GM19395 (cell line): ENCODE measurements at regions not wholly inside any gene's neighbourhood (a gene's known extent, or its start where the extent isn't known, plus 50 kb on each side); places are given as distances from the start of the nearest gene placed in this dataset.

ENCODE experiments used
- ATAC-seq: cut with Tn5 transposase; IDR thresholded peaks from one replicate; pipeline ENCODE4 v1.9.1; 2021; ENCODE audit warnings: mild to moderate bottlenecking, moderate library complexity; ENCODE audit not compliant: unreplicated experiment

DNA sequence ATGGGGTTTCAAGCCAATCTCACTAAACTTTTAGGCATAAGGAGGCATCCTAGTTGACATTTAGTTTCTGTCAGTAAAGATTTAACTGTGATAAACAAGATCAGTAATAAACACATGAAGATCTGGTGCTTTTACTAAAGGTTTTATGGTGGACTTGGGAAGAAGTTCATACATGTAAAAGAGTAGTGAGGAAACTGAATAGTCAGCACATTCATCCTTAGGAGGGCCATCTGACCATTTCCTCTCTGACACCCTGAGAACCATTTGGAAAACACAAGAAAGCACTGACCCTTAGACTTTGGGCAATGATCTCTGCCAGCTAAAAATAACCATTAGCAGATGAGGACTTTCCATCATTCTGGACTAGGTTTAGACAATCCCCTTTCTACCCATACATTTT lies 1040.9 kb downstream of the AGBL1 start:
- no peak for ATAC-seq

GRCh38 chr15:87118846-87119245 lies 1039.2 kb downstream of the AGBL1 start:
- ATAC-seq: no peak

- ATAC-seq: no peak
These were observed 1038.8 kb downstream of the AGBL1 start for GRCh38 chr15:87118435-87118834.

- no peak for ATAC-seq
These were observed 1036.1 kb downstream of the AGBL1 start for GRCh38 chr15:87115795-87116194.

- no peak for ATAC-seq
These were observed 1020.2 kb downstream of the AGBL1 start for GRCh38 chr15:87099916-87100315.

GRCh38 chr15:87089551-87089950 lies 1009.9 kb downstream of the AGBL1 start:
- ATAC-seq: no peak

DNA sequence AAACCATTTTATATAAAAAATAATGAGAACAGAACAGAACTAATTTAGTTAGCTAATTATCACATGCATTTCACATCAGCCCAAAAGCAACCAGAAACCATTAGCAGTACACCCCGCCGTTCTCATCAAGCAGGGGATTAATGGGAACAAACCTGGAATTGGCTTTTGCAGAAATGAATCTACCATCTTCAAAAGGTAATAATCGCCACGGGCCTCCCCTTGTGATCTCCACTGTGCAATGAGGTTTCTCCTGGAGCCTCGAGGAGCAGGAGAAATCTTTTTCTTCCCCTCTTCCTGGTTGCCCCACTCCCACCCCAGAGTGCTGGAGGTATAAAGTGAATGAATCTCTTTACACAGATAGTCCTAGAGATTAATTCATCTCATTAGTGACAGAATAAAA lies 1003.5 kb downstream of the AGBL1 start:
- no peak for ATAC-seq

- ATAC-seq: no peak
These were observed 1002.9 kb downstream of the AGBL1 start for GRCh38 chr15:87082581-87082980.

DNA sequence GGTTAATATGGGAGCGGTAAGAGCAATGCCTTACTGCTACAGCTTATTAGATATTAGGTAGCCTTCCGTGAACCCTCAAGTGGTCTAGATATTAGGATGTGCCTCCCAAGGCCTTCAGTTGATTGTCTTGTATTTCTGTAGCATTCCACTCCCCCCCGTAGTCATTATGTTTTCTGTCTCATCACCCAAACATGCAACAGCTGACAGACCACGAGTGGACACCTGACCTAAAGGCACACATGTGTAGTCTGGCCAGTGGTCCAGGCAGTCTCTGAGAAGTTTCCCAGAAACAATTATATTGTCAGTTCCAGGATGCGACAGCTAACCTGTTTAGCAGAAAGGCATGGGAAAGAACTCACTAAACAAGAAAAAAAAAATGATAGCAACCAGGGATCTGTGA lies 1000.9 kb downstream of the AGBL1 start:
- no peak for ATAC-seq
